MM.1S (cell line): ENCODE measurements at regions not wholly inside any gene's neighbourhood (a gene's known extent, or its start where the extent isn't known, plus 50 kb on each side); places are given as distances from the start of the nearest gene placed in this dataset.

ENCODE experiments used
- DNase-seq: peaks from one replicate; pipeline ENCODE4 v3.0.0-alpha.2; 2015
- H2AFZ ChIP-seq: fragments of 300-600 bp; sonication (generic); 2 replicates; pipeline ENCODE4 v1.6.0; 2016; ENCODE audit warnings: antibody characterized with exemption, low read length
- H3F3A ChIP-seq: fragments of 300-600 bp; sonication (generic); 2 replicates; pipeline ENCODE4 v1.6.1; 2016; ENCODE audit warnings: mild to moderate bottlenecking, antibody characterized with exemption, low read length, moderate library complexity, mixed read lengths; ENCODE audit not compliant: insufficient read depth
- H3K27ac ChIP-seq: fragments of 300-600 bp; sonication (generic); 2 replicates; pipeline ENCODE4 v1.5.1; 2016; ENCODE audit warnings: mild to moderate bottlenecking, low read length
- H3K27me3 ChIP-seq: fragments of 300-600 bp; sonication (generic); replicated peaks from 2 replicates; pipeline ENCODE4 v1.6.0; 2016; ENCODE audit warnings: low read length; ENCODE audit not compliant: insufficient read depth
- H3K36me3 ChIP-seq: fragments of 300-600 bp; sonication (generic); replicated peaks from 2 replicates; pipeline ENCODE4 v1.6.1; 2016; ENCODE audit warnings: mild to moderate bottlenecking, low read length, mixed read lengths; ENCODE audit not compliant: insufficient read depth
- H3K4me1 ChIP-seq: fragments of 300-600 bp; sonication (generic); 2 replicates; pipeline ENCODE4 v1.6.1; 2016; ENCODE audit warnings: low read length, mixed read lengths
- H3K4me2 ChIP-seq: fragments of 300-600 bp; sonication (generic); 2 replicates; pipeline ENCODE4 v1.6.0; 2016; ENCODE audit warnings: low read depth, low read length
- H3K4me3 ChIP-seq: fragments of 300-600 bp; sonication (generic); 2 replicates; pipeline ENCODE4 v1.5.1; 2016; ENCODE audit warnings: low read length, mixed read lengths
- H3K79me2 ChIP-seq: fragments of 300-600 bp; sonication (generic); 2 replicates; pipeline ENCODE4 v1.6.1; 2016; ENCODE audit warnings: mixed run types, low read length, mixed read lengths
- H3K9ac ChIP-seq: fragments of 300-600 bp; sonication (generic); 2 replicates; pipeline ENCODE4 v1.6.1; 2016; ENCODE audit warnings: low read length, mixed read lengths
- H3K9me2 ChIP-seq: fragments of 300-600 bp; sonication (generic); replicated peaks from 2 replicates; pipeline ENCODE4 v1.6.1; 2016; ENCODE audit warnings: mild to moderate bottlenecking, low read length, mixed read lengths; ENCODE audit not compliant: insufficient read depth
- H3K9me3 ChIP-seq: fragments of 300-600 bp; sonication (generic); replicated peaks from 2 replicates; pipeline ENCODE4 v1.6.1; 2016; ENCODE audit warnings: mild to moderate bottlenecking, low read length, mixed read lengths; ENCODE audit not compliant: insufficient read depth
- H4K20me1 ChIP-seq: fragments of 300-600 bp; sonication (generic); 2 replicates; pipeline ENCODE4 v1.6.1; 2016; ENCODE audit warnings: mild to moderate bottlenecking, low read length, moderate library complexity, mixed read lengths; ENCODE audit not compliant: insufficient read depth
- CTCF ChIP-seq: fragments of 300-600 bp; sonication (generic); IDR thresholded peaks from 2 replicates; pipeline ENCODE4 v1.5.1; 2016; ENCODE audit warnings: antibody characterized with exemption, low read length, mixed read lengths
- EZH2 ChIP-seq: fragments of 300-600 bp; sonication (generic); optimal IDR thresholded peaks from 2 replicates; pipeline ENCODE3; 2017; ENCODE audit warnings: low read depth, mild to moderate bottlenecking, antibody characterized with exemption, low read length, mixed read lengths
- EZH2phosphoT487 ChIP-seq: fragments of 300-600 bp; sonication (generic); IDR thresholded peaks from 2 replicates; pipeline ENCODE4 v1.6.1; 2018; ENCODE audit warnings: antibody characterized with exemption, low read length

- H3F3A ChIP-seq, result no peaks in the 10 kb centered on the region
- TF ChIP-seq CTCF (no peak), EZH2phosphoT487 (no peak), EZH2 (no peak)
- no peak for DNase-seq
- H3K36me3 ChIP-seq, result no peaks in the 10 kb centered on the region
- H3K4me1 ChIP-seq, result no peaks in the 10 kb centered on the region
- H3K9ac ChIP-seq, result no peak overlapping the region
- no peak overlapping the region for H3K4me3 ChIP-seq
- no peaks in the 10 kb centered on the region for H4K20me1 ChIP-seq
- no peaks in the 10 kb centered on the region for H3K27me3 ChIP-seq
- no peak overlapping the region for H3K27ac ChIP-seq
- H3K79me2 ChIP-seq, result no peaks in the 10 kb centered on the region
- no peak overlapping the region for H3K4me2 ChIP-seq
- H3K9me3 ChIP-seq, result no peaks in the 10 kb centered on the region
- H2AFZ ChIP-seq, result no peak overlapping the region
- no peaks in the 10 kb centered on the region for H3K9me2 ChIP-seq
Observed at GRCh38 chr9:82404196-82404870, 415.8 kb downstream of the SPATA31D1 start.

GRCh38 chr9:82404881-82405280 lies 416.3 kb downstream of the SPATA31D1 start:
- Histone ChIP-seq H3K27ac (no peak overlapping the region), H3K4me2 (no peak overlapping the region), H3K4me1 (0 out of 2 replicates have a peak, but pooled peaks cover 4% of the 10 kb centered on the region), H3K36me3 (no peaks in the 10 kb centered on the region), H3K9ac (no peak overlapping the region), H3F3A (no peaks in the 10 kb centered on the region), H3K79me2 (no peaks in the 10 kb centered on the region), H3K9me3 (no peaks in the 10 kb centered on the region), H3K9me2 (no peaks in the 10 kb centered on the region), H4K20me1 (no peaks in the 10 kb centered on the region), H3K4me3 (no peak overlapping the region), H2AFZ (no peak overlapping the region), H3K27me3 (no peaks in the 10 kb centered on the region)
- TF ChIP-seq EZH2phosphoT487, result no peak
- no peak for TF ChIP-seq EZH2
- no peak for TF ChIP-seq CTCF
- no peak for DNase-seq

GRCh38 chr9:82406456-82407085 lies 418.0 kb downstream of the SPATA31D1 start:
- TF ChIP-seq EZH2 (no peak), CTCF (no peak), EZH2phosphoT487 (no peak)
- H3K27me3 ChIP-seq, result no peaks in the 10 kb centered on the region

More at GRCh38 chr9:82406456-82407085, 418.0 kb downstream of the SPATA31D1 start:
- H2AFZ ChIP-seq, result no peak overlapping the region
- H3K9me3 ChIP-seq, result no peaks in the 10 kb centered on the region
- H3K36me3 ChIP-seq, result no peaks in the 10 kb centered on the region
- H3K4me2 ChIP-seq, result no peak overlapping the region
- DNase-seq, result no peak
- H3K4me3 ChIP-seq, result no peak overlapping the region
- H3F3A ChIP-seq, result no peaks in the 10 kb centered on the region
- peaks cover 15% of the 10 kb centered on the region for H3K4me1 ChIP-seq
- H3K9me2 ChIP-seq, result no peaks in the 10 kb centered on the region
- no peaks in the 10 kb centered on the region for H4K20me1 ChIP-seq
- H3K79me2 ChIP-seq, result no peaks in the 10 kb centered on the region
- H3K9ac ChIP-seq, result no peak overlapping the region
- H3K27ac ChIP-seq, result no peak overlapping the region
